ENCODE measurements at regions not wholly inside any gene's neighbourhood (a gene's known extent, or its start where the extent isn't known, plus 50 kb on each side); places are given as distances from the start of the nearest gene placed in this dataset.
"Not testable (repeated sequence)": the region's sequence is repeated elsewhere in the genome, so short reads cannot be mapped to it uniquely, and the experiment has no call there.

- H3K27ac ChIP-seq: no peak overlapping the region
- TF ChIP-seq CTCF (conservative IDR thresholded peaks at IDR 0.05): no peak
Observed at GRCh38 chr18:3348176-3348575, 86.2 kb downstream of the MYL12B start.

GRCh38 chr18:3349046-3349841, 87.3 kb downstream of the MYL12B start:
- not testable (repeated sequence) for H3K27ac ChIP-seq

- no peak for TF ChIP-seq CTCF (conservative IDR thresholded peaks at IDR 0.05)
- H3K27ac ChIP-seq: no peak overlapping the region
Observed at GRCh38 chr18:3350021-3350420, 88.1 kb downstream of the MYL12B start.

- H3K27ac ChIP-seq: no peak overlapping the region
- no peak for TF ChIP-seq CTCF (conservative IDR thresholded peaks at IDR 0.05)
Observed at GRCh38 chr18:3350566-3351527, 88.9 kb downstream of the MYL12B start.

- H3K27ac ChIP-seq: no peak overlapping the region
- TF ChIP-seq CTCF (conservative IDR thresholded peaks at IDR 0.05): no peak
Observed at GRCh38 chr18:3354506-3354905, 92.6 kb downstream of the MYL12B start.

- H3K27ac ChIP-seq: no peak overlapping the region
- TF ChIP-seq CTCF (conservative IDR thresholded peaks at IDR 0.05): no peak
Observed at GRCh38 chr18:3356614-3357013, 93.4 kb upstream of the TGIF1 start.

GRCh38 chr18:3357516-3357915, 92.5 kb upstream of the TGIF1 start:
- no peak for TF ChIP-seq CTCF (conservative IDR thresholded peaks at IDR 0.05)

More at GRCh38 chr18:3357516-3357915, 92.5 kb upstream of the TGIF1 start:
- H3K27ac ChIP-seq: no peak overlapping the region

All from VCaP (cell line).